ENCODE measurements at regions not wholly inside any gene's neighbourhood (a gene's known extent, or its start where the extent isn't known, plus 50 kb on each side); places are given as distances from the start of the nearest gene placed in this dataset.

DNA sequence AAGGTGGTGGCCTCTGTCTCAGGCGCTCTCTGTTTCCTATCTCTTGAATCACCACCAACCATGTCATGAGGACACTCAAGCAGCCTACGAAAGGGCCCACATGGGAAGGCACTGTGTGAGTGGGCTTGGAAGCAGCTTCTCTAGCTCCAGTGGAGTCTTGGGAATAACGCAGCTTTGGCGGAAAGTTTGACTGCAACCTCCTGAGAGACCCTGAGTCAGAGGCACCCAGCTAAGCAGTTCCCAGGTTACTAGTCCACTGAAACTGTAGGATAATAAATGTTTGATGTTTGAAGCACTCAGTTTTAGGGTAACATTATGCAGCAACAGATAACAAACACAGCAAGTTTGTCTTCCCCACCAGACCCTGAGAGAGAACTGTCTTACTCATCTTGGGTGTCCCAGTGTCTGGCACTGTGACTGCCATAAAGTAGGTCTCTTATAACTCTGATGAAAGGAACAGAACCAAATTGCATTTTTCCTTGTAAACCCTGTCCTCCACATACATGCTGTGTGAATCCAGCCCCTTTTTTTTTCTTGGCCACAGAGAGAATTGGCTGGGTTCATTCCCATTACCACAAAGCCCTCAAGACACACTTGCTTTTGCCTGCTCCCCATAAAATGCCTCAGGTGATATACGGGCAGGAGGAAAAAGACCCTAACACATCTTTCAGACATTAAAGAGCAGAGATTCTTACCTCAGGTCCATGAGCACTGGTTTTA lies 185.5 kb downstream of the ZNF365 start:
- DNase-seq (no peak), ATAC-seq (no peak)
- no peak overlapping the region for H3K4me3 ChIP-seq
- no peaks in the 10 kb centered on the region for H3K36me3 ChIP-seq (replicated peaks in 1 of 2; ENCODE audit: insufficient read depth in 1 of 2, low read depth in 2 of 2)
- 71 to 75% methylated on average over 5 of the region's 5 CpGs for WGBS, 2 donors
- TF ChIP-seq, protein P1, sequence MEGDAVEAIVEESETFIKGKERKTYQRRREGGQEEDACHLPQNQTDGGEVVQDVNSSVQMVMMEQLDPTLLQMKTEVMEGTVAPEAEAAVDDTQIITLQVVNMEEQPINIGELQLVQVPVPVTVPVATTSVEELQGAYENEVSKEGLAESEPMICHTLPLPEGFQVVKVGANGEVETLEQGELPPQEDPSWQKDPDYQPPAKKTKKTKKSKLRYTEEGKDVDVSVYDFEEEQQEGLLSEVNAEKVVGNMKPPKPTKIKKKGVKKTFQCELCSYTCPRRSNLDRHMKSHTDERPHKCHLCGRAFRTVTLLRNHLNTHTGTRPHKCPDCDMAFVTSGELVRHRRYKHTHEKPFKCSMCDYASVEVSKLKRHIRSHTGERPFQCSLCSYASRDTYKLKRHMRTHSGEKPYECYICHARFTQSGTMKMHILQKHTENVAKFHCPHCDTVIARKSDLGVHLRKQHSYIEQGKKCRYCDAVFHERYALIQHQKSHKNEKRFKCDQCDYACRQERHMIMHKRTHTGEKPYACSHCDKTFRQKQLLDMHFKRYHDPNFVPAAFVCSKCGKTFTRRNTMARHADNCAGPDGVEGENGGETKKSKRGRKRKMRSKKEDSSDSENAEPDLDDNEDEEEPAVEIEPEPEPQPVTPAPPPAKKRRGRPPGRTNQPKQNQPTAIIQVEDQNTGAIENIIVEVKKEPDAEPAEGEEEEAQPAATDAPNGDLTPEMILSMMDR (IDR thresholded peaks at IDR 0.05) = no peak
- TF ChIP-seq POLR2A (IDR thresholded peaks at IDR 0.05) = no peak
- H3K4me1 ChIP-seq = no peaks in the 10 kb centered on the region
- no peaks in the 10 kb centered on the region for H3K27me3 ChIP-seq
- no peaks in the 10 kb centered on the region for H3K9me3 ChIP-seq
- no peak overlapping the region for H3K27ac ChIP-seq
- intact Hi-C loops (cut with DNase I) = no loop called here

DNA sequence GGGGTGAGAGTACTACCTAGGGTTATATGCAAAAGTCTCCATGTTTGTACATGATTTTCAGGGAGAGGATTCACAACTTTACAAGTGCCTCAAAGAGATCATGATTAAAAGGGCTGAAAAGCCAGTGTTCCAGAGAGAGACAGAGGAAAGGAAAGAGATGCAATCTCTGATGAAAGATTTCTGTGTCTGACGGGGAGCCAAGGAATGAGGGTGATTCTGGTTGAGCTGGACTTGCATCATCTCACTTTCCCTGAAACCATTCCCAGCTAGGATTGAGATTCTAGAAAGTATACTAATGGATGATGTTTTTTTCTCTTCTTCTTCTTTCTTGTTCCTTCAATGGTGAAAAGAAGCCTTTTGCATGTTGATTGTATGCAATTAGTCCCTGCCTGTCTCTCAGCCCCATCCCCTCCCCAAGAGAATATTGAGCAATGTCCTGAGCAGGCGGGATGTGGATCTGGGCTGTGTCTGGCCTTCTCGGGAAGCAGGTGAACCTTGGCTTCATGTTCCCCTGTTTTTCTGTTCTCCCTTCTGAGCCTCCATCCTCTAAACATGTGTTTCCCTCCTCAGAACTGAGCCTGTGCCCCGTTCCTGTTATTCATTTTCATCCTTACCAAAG lies 186.1 kb downstream of the ZNF365 start:
- Histone ChIP-seq H3K4me1 (no peaks in the 10 kb centered on the region), H3K27me3 (no peaks in the 10 kb centered on the region), H3K9me3 (no peaks in the 10 kb centered on the region), H3K36me3 (replicated peaks in 1 of 2; ENCODE audit: insufficient read depth in 1 of 2, low read depth in 2 of 2) (no peaks in the 10 kb centered on the region), H3K27ac (no peak overlapping the region), H3K4me3 (no peak overlapping the region)
- 46 to 57% methylated on average over 4 of the region's 4 CpGs for WGBS, 2 donors
- DNase-seq (peak in 2 of 4 donors; percentile 19 to 29), ATAC-seq (no peak)
- intact Hi-C loops (cut with DNase I) = no loop called here
- TF ChIP-seq POLR2A (IDR thresholded peaks at IDR 0.05) = no peak
- TF ChIP-seq, protein P1 (IDR thresholded peaks at IDR 0.05) = no peak

DNA sequence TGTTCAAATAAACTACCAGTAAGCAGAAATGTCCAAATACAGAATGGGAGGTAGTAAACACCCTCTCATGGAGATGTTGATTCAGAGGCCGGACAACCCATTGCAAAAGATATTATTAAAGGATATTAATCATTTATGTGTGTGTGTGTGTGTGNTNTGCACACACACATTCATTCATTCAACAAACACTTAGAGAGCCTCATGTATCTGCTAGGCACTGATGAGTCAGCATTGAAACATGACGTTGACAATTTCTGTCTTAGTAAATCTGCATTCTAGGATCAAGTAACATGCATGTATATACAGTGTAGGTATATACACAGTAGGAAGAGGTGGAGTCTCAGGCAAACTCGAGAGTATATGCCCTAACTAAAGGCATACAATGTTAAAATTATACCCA lies 187.0 kb downstream of the ZNF365 start:
- WGBS, 2 donors = 47 to 56% methylated on average over 3 of the region's 3 CpGs
- TF ChIP-seq, protein P1 (IDR thresholded peaks at IDR 0.05) = no peak
- TF ChIP-seq POLR2A (IDR thresholded peaks at IDR 0.05) = no peak

DNA sequence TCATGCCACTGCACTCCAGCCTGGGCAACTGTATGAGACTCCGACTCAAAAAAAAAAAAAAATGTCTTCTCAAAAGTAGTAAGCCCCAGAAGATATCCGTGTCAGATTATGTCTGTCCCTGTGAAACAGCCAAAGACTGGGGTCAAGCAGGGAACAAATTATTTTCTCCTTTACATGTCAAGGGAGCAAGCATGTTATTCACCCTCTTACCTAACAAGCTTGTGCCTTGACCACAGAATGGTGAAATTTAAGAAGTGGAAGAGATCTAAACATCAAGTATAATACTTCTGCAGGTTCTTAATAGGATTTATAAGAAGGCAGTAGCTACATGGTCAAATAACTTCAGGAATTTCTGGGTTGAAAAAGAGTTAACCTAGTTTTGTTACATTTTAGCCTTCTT lies 187.9 kb downstream of the ZNF365 start:
- Histone ChIP-seq H3K36me3 (replicated peaks in 1 of 2; ENCODE audit: insufficient read depth in 1 of 2, low read depth in 2 of 2) (no peaks in the 10 kb centered on the region), H3K9me3 (no peaks in the 10 kb centered on the region), H3K27ac (no peak overlapping the region), H3K4me1 (no peaks in the 10 kb centered on the region), H3K27me3 (no peaks in the 10 kb centered on the region), H3K4me3 (no peak overlapping the region)
- intact Hi-C loops (cut with DNase I) = no loop called here
- TF ChIP-seq, protein P1 (IDR thresholded peaks at IDR 0.05) = no peak
- WGBS, 2 donors = 61 to 76% methylated on average over 2 of the region's 2 CpGs
- DNase-seq = no peak
- no peak for ATAC-seq

More for the DNA sequence above, 187.0 kb downstream of the ZNF365 start:
- Histone ChIP-seq H3K27ac (no peak overlapping the region), H3K9me3 (no peaks in the 10 kb centered on the region), H3K4me3 (no peak overlapping the region), H3K27me3 (no peaks in the 10 kb centered on the region), H3K4me1 (no peaks in the 10 kb centered on the region), H3K36me3 (replicated peaks in 1 of 2; ENCODE audit: insufficient read depth in 1 of 2, low read depth in 2 of 2) (no peaks in the 10 kb centered on the region)
- no peak for DNase-seq
- no peak for ATAC-seq
- intact Hi-C loops (cut with DNase I) = no loop called here

DNA sequence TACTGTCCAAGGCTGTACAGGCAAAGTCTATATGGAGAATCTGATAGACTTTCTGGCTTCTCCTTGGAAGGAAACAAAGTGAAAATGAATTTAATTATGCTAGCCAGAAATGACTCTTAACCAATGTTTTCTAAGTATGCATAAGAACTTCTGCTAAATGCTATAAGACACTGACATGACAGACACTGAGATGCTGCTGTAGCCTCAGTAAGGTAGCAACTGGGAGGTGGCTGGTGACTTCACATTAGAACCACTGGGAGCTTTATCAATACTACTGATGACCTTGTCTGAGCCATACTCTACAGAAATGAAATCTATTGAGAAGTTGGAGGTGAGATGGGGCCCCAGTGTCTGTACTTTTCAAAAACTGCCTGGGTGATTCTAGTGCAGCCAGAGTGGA lies 188.6 kb downstream of the ZNF365 start:
- intact Hi-C loops (cut with DNase I) = no loop called here
- TF ChIP-seq, protein P1 (IDR thresholded peaks at IDR 0.05) = no peak
- TF ChIP-seq POLR2A (IDR thresholded peaks at IDR 0.05) = no peak
- Histone ChIP-seq H3K27me3 (no peaks in the 10 kb centered on the region), H3K9me3 (no peaks in the 10 kb centered on the region), H3K27ac (no peak overlapping the region), H3K36me3 (replicated peaks in 1 of 2; ENCODE audit: insufficient read depth in 1 of 2, low read depth in 2 of 2) (no peaks in the 10 kb centered on the region), H3K4me3 (no peak overlapping the region), H3K4me1 (no peaks in the 10 kb centered on the region)
- no peak for DNase-seq
- no peak for ATAC-seq

Measured in body of pancreas (tissue), 4 donors.